GM21423 (cell line): ENCODE measurements at regions not wholly inside any gene's neighbourhood (a gene's known extent, or its start where the extent isn't known, plus 50 kb on each side); places are given as distances from the start of the nearest gene placed in this dataset.

Source experiments
- ATAC-seq: cut with Tn5 transposase; IDR thresholded peaks from one replicate; pipeline ENCODE4 v1.9.1; 2021; ENCODE audit warnings: mild to moderate bottlenecking, moderate library complexity; ENCODE audit not compliant: unreplicated experiment

DNA sequence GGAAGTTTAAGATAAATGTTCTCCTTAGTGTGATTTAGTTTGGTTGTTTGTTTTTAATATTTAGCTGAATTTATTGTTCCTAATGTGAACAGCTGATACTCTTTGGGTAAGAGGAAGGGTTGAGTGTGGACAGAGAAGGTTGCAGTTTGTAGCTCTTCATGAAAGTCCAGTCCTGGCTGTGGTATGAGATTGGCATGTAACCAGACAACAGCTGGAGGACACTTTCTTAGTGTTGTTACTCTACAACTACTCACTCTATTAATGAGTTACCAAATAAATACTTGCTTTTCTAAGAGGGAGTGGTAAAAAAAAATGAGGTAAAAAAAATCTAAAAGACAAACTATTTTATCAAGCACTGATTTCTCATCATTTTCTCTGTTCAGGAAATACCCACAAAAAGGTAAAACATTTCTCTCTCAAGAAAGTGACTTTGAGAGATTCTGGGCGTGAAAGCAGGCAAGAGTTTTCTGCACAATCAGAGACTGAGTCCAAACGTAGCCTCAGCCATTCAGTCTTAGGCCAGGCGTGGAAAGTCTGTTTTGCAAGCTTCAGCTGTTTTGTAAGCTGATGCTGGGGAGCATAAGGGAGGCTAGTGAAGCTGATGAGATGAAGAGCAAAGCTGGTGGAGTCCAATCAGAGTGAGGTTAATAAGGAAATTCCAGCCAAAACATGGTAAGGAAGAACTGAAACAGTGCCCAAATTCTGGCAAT lies 138.5 kb upstream of the ARPP21 start:
- no peak for ATAC-seq

GRCh38 chr3:35502699-35503098 lies 136.6 kb upstream of the ARPP21 start:
- ATAC-seq: no peak

DNA sequence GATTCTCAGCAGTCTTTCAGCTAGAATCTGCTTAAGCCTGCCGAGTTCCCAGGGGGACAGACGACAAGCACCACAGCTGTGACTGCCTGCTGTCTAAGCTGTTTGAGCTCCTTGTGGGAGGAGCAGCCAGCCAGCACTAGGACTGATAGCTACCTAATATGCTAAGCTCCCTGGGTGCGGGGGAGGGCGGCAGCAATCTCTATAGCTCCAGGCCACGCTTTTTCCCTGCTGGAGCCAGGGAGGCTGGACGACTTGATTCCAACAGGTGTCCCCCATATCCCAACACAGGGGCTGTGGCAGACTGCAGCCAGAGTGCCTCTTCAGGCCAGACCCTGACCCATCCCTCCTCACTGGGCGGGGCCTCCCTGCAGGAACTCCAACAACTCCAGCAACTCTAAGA lies 134.1 kb upstream of the ARPP21 start:
- ATAC-seq: no peak

- no peak for ATAC-seq
Measured at GRCh38 chr3:35505772-35506171, 133.6 kb upstream of the ARPP21 start.

DNA sequence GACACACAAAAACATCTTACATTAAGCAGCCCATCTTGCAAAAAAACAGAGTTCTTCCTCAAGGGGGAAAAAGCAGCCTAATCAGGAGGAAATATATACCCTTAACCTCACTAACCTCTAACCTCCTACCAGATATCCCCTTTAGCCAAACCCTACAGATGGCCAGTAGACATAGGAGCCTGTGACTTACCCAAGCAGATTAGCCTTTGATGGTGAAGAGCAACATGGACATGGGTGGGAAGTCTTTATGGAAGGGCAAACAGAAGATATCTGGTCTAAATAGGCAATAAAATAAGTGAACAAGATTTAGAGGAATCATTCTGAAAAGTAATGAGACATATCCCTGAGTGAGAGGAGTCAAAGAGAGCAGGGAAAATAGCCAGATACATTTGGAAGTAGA lies 119.4 kb upstream of the ARPP21 start:
- ATAC-seq: no peak

DNA sequence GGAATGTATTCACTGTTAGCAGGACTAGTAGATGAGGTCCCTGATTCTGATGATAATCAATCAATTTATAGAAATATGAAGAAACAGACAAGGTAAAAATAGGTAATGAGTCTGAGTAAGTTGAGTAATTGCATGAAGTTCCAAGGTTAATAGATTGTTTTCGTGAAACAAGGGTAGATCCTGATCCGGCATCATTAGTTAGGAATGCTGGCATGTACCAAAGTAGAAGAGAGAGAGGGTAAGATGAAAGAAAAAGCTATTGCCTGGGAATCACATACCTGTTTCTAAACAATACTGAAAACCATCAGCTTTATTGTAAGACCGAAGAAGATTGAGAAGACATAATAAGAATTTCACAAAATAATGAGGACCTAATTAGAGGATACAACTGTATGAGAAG lies 118.1 kb upstream of the ARPP21 start:
- no peak for ATAC-seq

DNA sequence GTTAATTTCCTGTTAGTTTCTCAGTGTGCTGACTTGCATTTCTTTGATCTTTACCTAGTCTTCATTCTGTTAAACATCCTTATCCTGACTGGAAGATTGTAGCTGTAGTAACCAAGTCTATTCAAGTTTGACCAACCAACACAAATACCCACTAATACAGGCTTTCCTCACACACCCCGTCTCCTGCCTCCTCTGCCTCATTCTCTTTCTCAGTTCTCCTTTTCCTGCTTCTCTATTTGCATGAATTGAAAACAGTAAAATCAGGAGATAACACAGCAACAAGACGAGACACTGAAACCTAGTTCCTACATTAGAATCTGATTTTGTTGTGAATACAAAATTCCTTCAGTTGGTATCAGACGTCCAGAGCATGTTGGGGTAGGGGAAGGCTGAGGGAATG lies 116.9 kb upstream of the ARPP21 start:
- no peak for ATAC-seq

DNA sequence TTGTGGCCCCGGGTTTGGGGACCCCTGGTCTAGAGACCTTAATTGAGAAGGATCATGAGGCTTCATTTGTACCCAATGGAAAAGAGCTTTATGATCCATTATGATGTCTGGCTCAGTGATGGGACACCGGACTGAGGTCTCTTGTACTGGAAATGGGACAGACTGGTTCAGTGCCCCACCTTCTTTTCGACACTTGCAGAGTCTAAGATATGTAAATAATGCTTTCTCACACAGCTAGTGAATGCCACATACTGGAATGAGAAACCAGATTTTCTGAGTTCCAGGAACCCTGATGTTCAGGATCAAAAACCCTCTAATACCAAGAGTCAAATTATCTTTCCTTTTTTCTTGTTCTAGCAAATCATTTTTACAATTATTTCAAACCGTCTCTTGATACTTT lies 116.3 kb upstream of the ARPP21 start:
- ATAC-seq: no peak

- no peak for ATAC-seq
Measured at GRCh38 chr3:35523838-35524237, 115.5 kb upstream of the ARPP21 start.

- ATAC-seq: no peak
Measured at GRCh38 chr3:35524856-35525255, 114.5 kb upstream of the ARPP21 start.

- no peak for ATAC-seq
Measured at GRCh38 chr3:35528728-35529127, 110.6 kb upstream of the ARPP21 start.

- no peak for ATAC-seq
Measured at GRCh38 chr3:35529337-35529736, 110.0 kb upstream of the ARPP21 start.

DNA sequence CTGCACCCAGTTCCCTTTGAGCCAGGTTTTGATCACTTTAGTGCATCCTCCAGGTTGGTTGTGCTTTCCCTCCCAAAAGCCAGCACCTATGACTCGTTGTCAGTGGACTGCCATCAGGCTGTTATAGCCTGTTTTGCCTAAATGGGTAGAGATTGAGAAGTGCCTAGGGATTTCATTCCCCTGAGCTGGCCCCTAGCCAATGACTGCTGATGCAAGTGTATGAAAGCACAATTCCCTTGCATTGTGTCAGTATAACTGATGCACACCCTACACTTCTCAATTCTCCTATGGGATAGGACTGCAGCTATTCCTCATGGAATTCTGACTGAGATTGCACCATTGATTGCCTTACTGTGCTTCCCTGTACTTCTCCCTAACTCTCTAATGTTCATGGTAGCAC lies 102.1 kb upstream of the ARPP21 start:
- no peak for ATAC-seq

DNA sequence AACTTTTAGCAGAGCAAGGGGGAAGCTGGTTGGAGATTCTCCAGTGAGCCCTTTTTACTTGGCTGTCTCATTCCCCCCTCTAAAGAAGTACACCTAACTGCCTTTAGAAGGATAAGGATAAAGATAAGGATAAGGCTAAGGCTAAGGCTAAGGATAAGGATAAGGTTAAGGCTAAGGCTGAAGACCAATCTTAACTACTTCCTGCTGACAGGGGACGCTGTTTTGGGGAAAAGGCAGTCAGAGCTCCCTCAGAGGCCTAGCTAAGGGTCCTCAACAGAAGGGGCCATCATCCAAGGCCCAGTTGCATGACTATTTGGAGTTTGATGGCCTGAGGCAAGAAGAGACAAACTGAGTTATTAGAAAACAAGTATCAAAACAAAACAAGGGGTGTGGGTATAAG lies 94.3 kb upstream of the ARPP21 start:
- ATAC-seq: no peak

GRCh38 chr3:35549690-35550089 lies 89.6 kb upstream of the ARPP21 start:
- ATAC-seq: no peak

DNA sequence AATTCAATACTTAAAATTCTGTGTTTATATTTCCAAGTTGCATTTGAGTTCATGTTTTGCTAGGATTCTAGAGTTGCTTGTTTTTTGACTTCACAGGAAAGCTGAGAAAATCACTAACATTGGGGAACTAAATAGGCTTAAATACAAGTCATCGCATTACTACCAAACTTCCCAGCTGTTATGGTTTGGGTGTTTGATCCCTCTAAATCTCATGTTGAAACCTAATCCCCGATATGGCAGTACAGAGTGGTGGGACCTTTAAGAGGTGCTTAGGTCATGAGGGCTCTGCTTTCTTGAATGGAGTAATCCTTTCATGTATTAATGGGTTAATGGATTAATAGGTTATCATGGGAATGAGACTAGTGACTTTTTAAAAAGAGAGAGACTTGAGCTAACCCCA lies 77.2 kb upstream of the ARPP21 start:
- no peak for ATAC-seq

- no peak for ATAC-seq
Measured at GRCh38 chr3:35565048-35565447, 74.3 kb upstream of the ARPP21 start.
